NCI-H82 treated with DMSO at 0.1 percent for 48 hours (cell line): ENCODE measurements at regions not wholly inside any gene's neighbourhood (a gene's known extent, or its start where the extent isn't known, plus 50 kb on each side); places are given as distances from the start of the nearest gene placed in this dataset.

Experiments used
- DNase-seq: peaks from one replicate; lab custom pipeline; 2025; ENCODE audit not compliant: unreplicated experiment; lab: John Stamatoyannopoulos, UW

GRCh38 chr15:25930931-25931330 is 67.8 kb upstream of the ATP10A start:
- DNase-seq = no peak
